ENCODE measurements at regions not wholly inside any gene's neighbourhood (a gene's known extent, or its start where the extent isn't known, plus 50 kb on each side); places are given as distances from the start of the nearest gene placed in this dataset.

- no peak for TF ChIP-seq POLR2A (IDR thresholded peaks at IDR 0.05; ENCODE audit: low read depth, low read length)
- TF ChIP-seq FOS (IDR thresholded peaks at IDR 0.05; ENCODE audit: borderline replicate concordance, insufficient read depth, low read length): no peak
Measured at GRCh38 chr4:176927664-176928063, 134.9 kb upstream of the VEGFC start.
